Esophagus muscularis mucosa (tissue), 4 donors: ENCODE measurements at regions not wholly inside any gene's neighbourhood (a gene's known extent, or its start where the extent isn't known, plus 50 kb on each side); places are given as distances from the start of the nearest gene placed in this dataset.

Experiments used
- DNase-seq: peaks from one replicate; pipeline ENCODE4 v3.0.0-alpha.2; 2017; ENCODE audit errors: extremely low spot score
- H3K27ac ChIP-seq, 4 donors: fragments of 200-600 bp; sonication (generic); replicated peaks in 1 of 4; 1 replicate in 3 of 4; 2 replicates in 1 of 4; pipeline ENCODE4 v1.5.1; 2016 to 2019; ENCODE audit warnings: mild to moderate bottlenecking in 1 of 4
- H3K27me3 ChIP-seq, 4 donors: fragments of 200-600 bp; sonication (generic); one replicate each; pipeline versions ENCODE4 v1.5.1 to v1.6.0; 2016 to 2019
- H3K36me3 ChIP-seq, 4 donors: fragments of 200-600 bp; sonication (generic); one replicate each; pipeline ENCODE4 v1.5.1; 2016 to 2019
- H3K4me1 ChIP-seq, 4 donors: fragments of 200-600 bp; sonication (generic); one replicate each; pipeline ENCODE4 v1.5.1; 2016 to 2019
- H3K4me3 ChIP-seq, 4 donors: fragments of 200-600 bp; sonication (generic); 1 replicate in 2 of 4; 2 replicates in 2 of 4; pipeline ENCODE4 v1.5.1; 2016 to 2019; ENCODE audit warnings: mild to moderate bottlenecking in 4 of 4, moderate library complexity in 1 of 4
- H3K9me3 ChIP-seq, 4 donors: fragments of 200-600 bp; sonication (generic); 1 replicate in 3 of 4; 2 replicates in 1 of 4; pipeline ENCODE4 v1.5.1; 2016 to 2019
- EP300 ChIP-seq: sonication (generic); formaldehyde crosslinking; IDR thresholded peaks from one replicate; pipeline ENCODE4 v1.6.1; 2017; ENCODE audit warnings: antibody characterized with exemption
- POLR2A ChIP-seq: fragments of 450-650 bp; IDR thresholded peaks from one replicate; pipeline ENCODE4 v1.6.1; 2017; ENCODE audit warnings: antibody characterized with exemption, moderate library complexity, mild to moderate bottlenecking, low read depth
- POLR2AphosphoS5 ChIP-seq, 2 donors: sonication (generic); formaldehyde crosslinking; IDR thresholded peaks; one replicate each; pipeline ENCODE4 v1.6.1; 2017; ENCODE audit warnings: antibody characterized with exemption in 2 of 2
- WGBS: methylation state at CpG from one replicate; pipeline ENCODE4 v1.1.5; 2018; 5-methylcytosine and 5-hydroxymethylcytosine counted together
- intact Hi-C: fragments of 100-400 bp; cut with DNase I; formaldehyde crosslinking; loops from one replicate; pipeline ENCODE4 v1.15.1; 2023
- TF ChIP-seq, protein P1 (sequence below), 3 experiments: fragments of 200-600 bp in 2 of 3; fragments of 450-650 bp in 1 of 3; sonication (generic) in 2 of 3; IDR thresholded peaks; one replicate each; pipeline ENCODE4 v1.5.1; 2017 to 2019; ENCODE audit warnings: antibody characterized with exemption in 3 of 3, mild to moderate bottlenecking in 2 of 3, moderate library complexity in 1 of 3

DNA sequence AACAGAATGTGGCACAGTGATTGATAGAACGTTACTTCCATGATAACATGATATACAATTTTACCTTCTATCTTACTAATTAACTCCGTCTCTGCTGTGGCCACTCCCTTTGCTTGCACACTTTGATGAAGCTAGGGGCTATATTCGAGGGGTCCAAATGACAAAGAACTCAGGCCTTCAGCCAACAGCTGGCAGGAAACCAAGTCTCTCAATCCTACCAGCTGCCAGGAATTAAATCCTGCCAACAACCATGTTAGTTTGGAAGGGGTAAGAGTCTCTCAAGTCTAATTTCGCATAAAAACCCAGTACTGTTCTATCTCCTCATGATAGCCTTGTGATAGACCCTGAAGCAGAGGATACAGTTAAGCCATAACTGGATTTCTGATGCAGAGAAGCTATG lies 1122.9 kb upstream of the PCDH10 start:
- intact Hi-C loops: no loop called here
- no peaks in the 10 kb centered on the region for H3K4me1 ChIP-seq
- H3K27ac ChIP-seq: no peak overlapping the region
- WGBS: 21% methylated on average over 4 of the region's 4 CpGs
- H3K4me3 ChIP-seq: no peak overlapping the region
- TF ChIP-seq EP300: no peak
- no peaks in the 10 kb centered on the region for H3K9me3 ChIP-seq
- H3K27me3 ChIP-seq: no peaks in the 10 kb centered on the region
- H3K36me3 ChIP-seq: no peaks in the 10 kb centered on the region
- DNase-seq: no peak

DNA sequence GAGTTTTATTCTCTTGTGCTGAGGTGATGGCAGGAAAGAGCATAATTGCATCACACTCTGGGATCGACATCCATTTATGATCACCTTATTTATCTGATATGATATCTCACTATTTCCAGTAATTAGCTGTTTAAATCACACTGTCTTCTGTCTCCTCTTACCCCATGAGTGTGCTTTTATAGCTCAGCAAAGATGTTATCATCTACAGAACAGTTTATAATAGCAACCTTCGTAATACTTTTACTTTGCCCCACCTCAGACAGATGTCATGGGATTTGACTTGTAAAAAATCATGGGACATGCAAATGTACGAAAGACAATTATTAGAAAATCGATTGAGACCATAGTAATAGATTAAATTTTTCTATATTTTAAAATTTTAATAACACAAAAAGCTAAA lies 1122.3 kb upstream of the PCDH10 start:
- no peak overlapping the region for H3K27ac ChIP-seq
- no peaks in the 10 kb centered on the region for H3K27me3 ChIP-seq
- no peak for DNase-seq
- no peak for TF ChIP-seq POLR2A
- no peak for TF ChIP-seq EP300
- TF ChIP-seq, protein P1, sequence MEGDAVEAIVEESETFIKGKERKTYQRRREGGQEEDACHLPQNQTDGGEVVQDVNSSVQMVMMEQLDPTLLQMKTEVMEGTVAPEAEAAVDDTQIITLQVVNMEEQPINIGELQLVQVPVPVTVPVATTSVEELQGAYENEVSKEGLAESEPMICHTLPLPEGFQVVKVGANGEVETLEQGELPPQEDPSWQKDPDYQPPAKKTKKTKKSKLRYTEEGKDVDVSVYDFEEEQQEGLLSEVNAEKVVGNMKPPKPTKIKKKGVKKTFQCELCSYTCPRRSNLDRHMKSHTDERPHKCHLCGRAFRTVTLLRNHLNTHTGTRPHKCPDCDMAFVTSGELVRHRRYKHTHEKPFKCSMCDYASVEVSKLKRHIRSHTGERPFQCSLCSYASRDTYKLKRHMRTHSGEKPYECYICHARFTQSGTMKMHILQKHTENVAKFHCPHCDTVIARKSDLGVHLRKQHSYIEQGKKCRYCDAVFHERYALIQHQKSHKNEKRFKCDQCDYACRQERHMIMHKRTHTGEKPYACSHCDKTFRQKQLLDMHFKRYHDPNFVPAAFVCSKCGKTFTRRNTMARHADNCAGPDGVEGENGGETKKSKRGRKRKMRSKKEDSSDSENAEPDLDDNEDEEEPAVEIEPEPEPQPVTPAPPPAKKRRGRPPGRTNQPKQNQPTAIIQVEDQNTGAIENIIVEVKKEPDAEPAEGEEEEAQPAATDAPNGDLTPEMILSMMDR (IDR thresholded peaks at IDR 0.05): no peak
- TF ChIP-seq POLR2AphosphoS5 (IDR thresholded peaks at IDR 0.05): no peak
- H3K36me3 ChIP-seq: no peaks in the 10 kb centered on the region
- H3K4me3 ChIP-seq: no peak overlapping the region
- intact Hi-C loops: no loop called here
- no peaks in the 10 kb centered on the region for H3K4me1 ChIP-seq
- no peaks in the 10 kb centered on the region for H3K9me3 ChIP-seq
- 77% methylated on average over 4 of the region's 4 CpGs for WGBS

DNA sequence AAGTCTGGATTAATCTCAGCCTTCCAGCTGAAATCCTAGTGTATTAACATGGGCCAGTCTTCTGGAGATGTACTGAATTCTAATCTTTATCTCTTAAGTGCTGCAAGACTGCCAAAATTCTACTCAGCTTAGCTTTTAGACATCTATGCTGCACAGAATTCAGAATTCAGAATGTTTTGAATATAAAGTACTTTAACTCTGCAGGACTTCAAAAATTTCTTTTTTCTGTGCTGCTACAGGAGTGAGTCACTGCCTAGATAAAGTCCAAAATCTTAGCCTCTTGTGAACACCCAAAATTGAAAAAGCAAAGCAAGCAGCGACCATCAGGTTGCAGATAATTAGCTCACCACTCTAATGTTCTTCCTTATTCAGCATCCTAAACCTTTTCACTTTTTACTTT lies 1092.6 kb upstream of the PCDH10 start:
- WGBS: 70% methylated on average over 1 of the region's 1 CpG
- no peaks in the 10 kb centered on the region for H3K9me3 ChIP-seq
- H3K4me1 ChIP-seq: no peaks in the 10 kb centered on the region
- intact Hi-C loops: no loop called here
- no peak overlapping the region for H3K27ac ChIP-seq
- TF ChIP-seq EP300: no peak
- TF ChIP-seq, protein P1 (IDR thresholded peaks at IDR 0.05): no peak
- TF ChIP-seq POLR2AphosphoS5 (IDR thresholded peaks at IDR 0.05): no peak
- no peak for TF ChIP-seq POLR2A
- no peak for DNase-seq
- no peaks in the 10 kb centered on the region for H3K27me3 ChIP-seq
- no peaks in the 10 kb centered on the region for H3K36me3 ChIP-seq
- no peak overlapping the region for H3K4me3 ChIP-seq

DNA sequence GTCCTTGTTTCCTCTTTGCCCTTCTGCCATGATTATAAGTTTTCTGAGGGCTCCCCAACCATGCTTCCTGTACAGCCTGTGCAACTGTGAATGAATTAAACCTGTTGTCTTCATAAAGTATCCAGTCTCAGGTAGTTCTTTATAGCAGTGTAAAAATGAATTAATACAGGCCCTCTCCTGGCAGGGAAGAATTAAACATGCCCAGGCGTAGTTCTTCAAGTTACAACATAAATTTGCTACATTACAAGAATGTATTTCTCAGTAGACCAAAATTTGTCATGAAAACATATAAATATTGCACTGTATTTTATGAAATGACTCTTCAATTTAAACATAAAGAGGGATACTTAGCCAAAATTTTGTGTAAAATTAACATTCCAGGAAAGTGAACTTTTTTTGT lies 1089.9 kb upstream of the PCDH10 start:
- Histone ChIP-seq H3K4me3 (no peak overlapping the region), H3K27ac (no peak overlapping the region), H3K4me1 (no peaks in the 10 kb centered on the region), H3K36me3 (no peaks in the 10 kb centered on the region), H3K9me3 (peaks cover 0 to 8% (median 3%) of the 10 kb centered on the region in 4 donors), H3K27me3 (no peaks in the 10 kb centered on the region)
- DNase-seq: no peak
- intact Hi-C loops: no loop called here
- 93% methylated on average over 1 of the region's 1 CpG for WGBS
- TF ChIP-seq, protein P1 (IDR thresholded peaks at IDR 0.05): no peak
- TF ChIP-seq EP300 (no peak), POLR2AphosphoS5 (IDR thresholded peaks at IDR 0.05) (no peak), POLR2A (no peak)

DNA sequence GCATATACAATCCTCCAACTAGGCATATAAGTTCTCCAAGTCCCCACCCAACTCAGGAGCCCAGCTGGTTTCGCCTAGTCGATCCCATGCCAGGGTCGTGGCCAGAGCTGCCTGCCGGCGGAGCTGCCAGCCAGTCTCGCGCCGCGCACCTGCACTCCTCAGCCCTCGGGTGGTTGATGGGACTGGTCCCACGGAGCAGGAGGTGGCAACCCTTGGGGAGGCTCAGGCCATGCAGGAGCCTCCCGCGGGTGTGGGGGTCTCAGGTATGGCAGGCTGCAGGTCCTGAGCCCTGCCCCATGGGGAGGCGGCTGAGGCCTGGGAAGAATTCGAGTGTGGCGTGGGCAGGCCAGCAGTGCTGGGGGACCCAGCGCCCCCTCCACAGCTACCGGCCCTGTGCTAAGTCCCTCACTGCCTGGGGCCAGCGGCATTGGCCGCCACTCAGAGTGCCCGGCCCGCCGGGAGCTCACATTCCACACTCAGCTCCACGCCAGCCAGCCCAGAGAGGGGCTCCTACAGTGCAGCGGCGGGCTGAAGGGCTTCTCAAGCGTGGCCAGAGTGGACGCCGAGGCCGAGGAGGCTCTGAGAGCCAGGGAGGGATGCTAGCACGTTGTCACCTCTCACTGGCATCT lies 1086.4 kb upstream of the PCDH10 start:
- Histone ChIP-seq H3K4me1 (no peaks in the 10 kb centered on the region), H3K27me3 (no peaks in the 10 kb centered on the region), H3K27ac (no peak overlapping the region), H3K36me3 (no peaks in the 10 kb centered on the region), H3K4me3 (no peak overlapping the region), H3K9me3 (peaks cover 0 to 8% (median 3%) of the 10 kb centered on the region in 4 donors)
- 93% methylated on average over 13 of the region's 31 CpGs for WGBS
- no peak for DNase-seq
- intact Hi-C loops: no loop called here
- no peak for TF ChIP-seq POLR2AphosphoS5 (IDR thresholded peaks at IDR 0.05)
- TF ChIP-seq, protein P1 (IDR thresholded peaks at IDR 0.05): no peak
